Activated naive CD4-positive, alpha-beta T cell treated with Interleukin-2 at 50 U/mL for 16 hours (primary cell): ENCODE measurements at regions not wholly inside any gene's neighbourhood (a gene's known extent, or its start where the extent isn't known, plus 50 kb on each side); places are given as distances from the start of the nearest gene placed in this dataset.

ENCODE experiments used
- DNase-seq: peaks from one replicate; pipeline ENCODE4 v3.0.0-alpha.2; 2020

DNA sequence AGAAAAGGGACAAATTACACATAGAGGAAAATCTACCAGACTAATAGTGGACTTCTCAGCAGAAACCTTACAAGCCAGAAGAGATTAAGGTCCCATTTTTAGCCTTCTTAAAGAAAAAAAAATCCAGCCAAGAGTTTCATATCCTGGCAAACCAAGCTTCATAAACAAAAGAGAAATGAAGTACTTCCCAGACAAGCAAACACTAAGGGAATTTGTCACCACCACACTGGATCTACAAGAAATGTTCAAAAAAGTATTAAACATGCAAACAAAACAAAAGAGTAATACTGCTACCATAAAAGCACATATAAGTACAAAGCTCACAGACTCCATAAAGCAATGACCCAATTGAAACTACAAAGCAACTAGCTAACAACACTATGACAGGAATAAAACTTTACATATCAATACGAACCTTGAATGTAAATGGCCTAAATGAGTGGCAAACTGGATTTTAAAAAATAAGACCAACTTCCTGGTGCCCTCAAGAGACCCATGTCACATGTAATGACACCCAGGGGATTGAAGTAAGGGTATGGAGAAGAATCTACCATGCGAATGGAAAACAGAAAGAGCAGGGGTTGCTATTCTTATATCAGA lies 260.7 kb upstream of the PPP2R2D start:
- DNase-seq: no peak

GRCh38 chr10:131641231-131641630 lies 259.6 kb upstream of the PPP2R2D start:
- no peak for DNase-seq

GRCh38 chr10:131641898-131642297 lies 258.9 kb upstream of the PPP2R2D start:
- no peak for DNase-seq

GRCh38 chr10:131642966-131643365 lies 257.8 kb upstream of the PPP2R2D start:
- no peak for DNase-seq

DNA sequence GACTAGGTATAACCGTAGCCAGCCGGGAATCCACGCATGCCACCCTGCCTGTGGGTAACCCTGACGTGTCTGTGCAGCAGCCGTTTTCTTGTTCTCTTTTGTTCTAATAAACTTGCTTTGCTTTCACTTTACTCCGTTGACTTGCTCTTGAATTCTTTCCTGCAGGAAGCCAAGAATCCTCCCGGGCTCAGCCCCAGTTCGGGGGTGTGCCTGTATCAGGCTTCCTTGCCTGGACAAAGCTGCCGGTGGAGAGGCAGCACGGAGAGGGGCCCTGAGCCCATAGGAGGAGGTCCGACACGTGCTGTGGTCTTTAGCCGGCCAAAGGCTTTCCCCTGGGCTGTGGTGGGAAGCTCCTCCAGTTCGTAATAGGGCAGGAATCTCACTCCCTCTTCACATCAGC lies 256.5 kb upstream of the PPP2R2D start:
- no peak for DNase-seq

- no peak for DNase-seq
These were observed 255.7 kb upstream of the PPP2R2D start for GRCh38 chr10:131644864-131645658.

DNA sequence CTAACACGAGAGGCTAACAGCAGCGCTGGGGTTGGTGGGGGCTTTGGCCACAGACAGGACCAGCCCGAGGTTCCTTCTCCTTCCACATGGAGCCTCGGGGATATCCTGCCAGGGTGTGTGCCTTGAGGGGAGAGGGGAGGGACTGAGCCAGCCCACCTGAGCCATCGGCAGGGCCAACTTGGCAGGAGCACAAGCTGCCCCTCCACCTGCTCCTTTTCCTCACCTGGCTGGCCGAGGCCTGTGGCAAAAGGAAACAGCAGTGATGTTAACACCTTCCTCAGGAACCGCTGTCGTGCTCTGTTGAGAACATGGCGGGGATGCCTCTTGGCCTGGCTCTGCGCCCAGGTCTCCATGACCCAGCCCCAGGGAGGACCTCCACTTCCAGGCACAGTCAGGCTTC lies 255.1 kb upstream of the PPP2R2D start:
- DNase-seq: no peak

- no peak for DNase-seq
These were observed 254.0 kb upstream of the PPP2R2D start for GRCh38 chr10:131646551-131647525.

GRCh38 chr10:131647789-131648188 lies 253.0 kb upstream of the PPP2R2D start:
- DNase-seq: no peak

DNA sequence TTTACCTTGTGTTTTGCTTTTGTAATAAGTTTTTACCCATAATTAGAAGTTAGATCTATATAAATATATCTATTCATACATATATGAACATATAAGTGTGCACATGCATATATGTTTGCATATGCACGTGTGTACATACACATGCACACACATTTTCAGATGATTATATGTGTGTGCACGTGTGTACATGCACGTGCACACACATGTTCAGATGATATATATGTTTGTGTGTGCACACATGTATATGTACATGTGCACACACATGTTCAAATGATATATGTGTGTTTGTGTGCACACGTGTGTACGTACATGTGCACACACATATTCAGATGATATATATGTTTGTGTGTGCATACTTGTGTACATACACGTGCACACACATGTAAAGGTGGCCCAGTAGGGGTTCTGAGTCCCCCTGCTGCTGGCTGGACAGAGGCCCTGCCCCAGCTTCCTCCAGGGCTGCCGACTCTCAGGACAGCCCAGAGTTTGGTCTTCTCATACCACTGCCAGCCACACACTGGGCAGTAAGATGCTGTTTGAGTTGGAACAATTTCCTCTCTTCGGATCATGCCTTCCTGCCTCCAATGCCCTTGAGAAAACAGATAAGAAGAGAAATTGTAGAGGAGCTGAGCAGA lies 252.3 kb upstream of the PPP2R2D start:
- no peak for DNase-seq

- no peak for DNase-seq
These were observed 251.2 kb upstream of the PPP2R2D start for GRCh38 chr10:131649617-131650016.

DNA sequence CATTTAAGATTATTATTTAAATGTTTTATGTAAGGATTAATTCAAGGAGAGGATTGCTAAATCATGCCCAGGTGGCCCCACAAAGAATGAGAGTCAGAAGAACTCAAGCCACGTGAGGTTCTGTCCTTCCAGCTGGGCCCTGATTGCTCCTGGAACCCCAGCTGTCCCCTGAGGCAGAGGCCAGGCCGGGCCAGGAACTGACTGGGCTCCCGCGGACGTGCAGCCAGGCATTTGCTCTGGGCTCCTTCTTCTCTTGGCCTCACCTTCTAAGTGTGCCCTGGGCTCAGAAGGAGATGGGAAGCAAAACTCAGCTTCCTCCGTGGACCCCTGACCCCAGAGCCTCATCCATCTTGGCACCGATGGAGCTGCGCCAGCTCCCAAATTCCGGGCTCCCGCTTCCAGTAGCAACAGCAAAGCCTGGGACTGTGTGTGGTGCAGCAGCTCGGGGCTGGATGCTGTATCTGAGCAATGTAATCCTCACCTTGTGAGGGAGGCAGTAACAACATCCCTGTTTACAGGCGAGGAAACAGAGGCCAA lies 250.6 kb upstream of the PPP2R2D start:
- no peak for DNase-seq

DNA sequence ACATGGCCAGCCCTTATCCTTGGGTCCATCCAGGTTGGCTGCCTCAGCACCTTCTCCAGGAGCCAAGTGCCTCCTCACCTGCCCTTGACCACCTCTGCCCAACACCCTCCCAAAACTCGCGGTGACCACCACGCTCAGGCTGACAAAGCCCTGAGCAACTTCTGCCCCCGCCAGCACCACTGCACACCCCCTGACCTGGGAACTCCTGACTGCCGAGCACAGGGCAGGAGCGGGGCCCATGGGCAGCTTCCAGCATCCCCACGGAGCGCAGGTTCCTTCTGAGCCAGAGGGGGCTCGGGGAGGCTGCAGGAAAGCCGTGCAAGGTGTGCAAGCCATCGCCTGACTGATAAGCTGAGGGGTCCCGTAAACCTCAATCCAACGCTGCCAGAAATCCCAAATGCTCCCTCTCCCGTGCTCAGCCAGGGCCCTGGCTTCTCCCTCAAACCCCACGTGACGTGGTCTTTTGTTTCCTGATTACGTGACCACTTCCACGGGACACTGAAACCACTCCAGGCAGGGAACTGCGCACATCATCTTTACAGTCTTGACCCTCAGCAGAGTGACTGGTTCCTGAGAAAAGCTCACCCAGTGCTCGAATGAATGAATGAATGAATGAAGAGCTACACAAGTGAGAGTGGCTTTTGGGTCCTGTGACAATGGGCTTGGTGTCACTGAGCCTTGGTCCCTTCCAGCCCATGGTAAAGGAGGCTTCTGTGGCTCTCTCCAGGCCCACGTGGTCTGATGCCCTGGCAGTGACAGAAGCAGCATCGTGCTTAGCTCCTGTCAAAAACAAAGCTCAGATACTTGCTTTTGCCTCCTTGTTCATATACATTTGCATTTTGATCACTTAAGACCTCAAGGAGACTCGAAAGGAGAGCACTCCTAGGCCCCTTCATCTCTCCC lies 249.8 kb upstream of the PPP2R2D start:
- DNase-seq: no peak

- DNase-seq: no peak
These were observed 249.0 kb upstream of the PPP2R2D start for GRCh38 chr10:131651674-131652437.

GRCh38 chr10:131652438-131653139 lies 248.2 kb upstream of the PPP2R2D start:
- DNase-seq: no peak

DNA sequence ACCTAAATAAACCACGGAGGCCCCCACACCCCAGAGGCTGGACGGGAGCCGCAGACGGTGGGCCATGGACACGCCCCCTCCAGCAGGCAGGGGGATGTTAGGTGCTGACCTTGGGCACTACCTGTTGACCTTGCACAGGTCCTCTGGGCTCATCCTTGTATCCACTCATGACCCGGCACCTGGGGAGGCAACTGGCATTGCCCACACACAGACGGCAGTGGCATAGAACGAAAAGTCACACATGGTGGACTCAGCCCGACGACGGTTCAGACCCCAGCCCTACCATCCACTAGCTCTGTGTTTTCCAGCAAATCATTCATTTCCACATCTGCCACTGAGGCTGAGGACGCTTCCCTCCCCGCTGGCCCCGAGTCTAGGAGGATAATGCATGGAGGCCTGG lies 247.7 kb upstream of the PPP2R2D start:
- no peak for DNase-seq

DNA sequence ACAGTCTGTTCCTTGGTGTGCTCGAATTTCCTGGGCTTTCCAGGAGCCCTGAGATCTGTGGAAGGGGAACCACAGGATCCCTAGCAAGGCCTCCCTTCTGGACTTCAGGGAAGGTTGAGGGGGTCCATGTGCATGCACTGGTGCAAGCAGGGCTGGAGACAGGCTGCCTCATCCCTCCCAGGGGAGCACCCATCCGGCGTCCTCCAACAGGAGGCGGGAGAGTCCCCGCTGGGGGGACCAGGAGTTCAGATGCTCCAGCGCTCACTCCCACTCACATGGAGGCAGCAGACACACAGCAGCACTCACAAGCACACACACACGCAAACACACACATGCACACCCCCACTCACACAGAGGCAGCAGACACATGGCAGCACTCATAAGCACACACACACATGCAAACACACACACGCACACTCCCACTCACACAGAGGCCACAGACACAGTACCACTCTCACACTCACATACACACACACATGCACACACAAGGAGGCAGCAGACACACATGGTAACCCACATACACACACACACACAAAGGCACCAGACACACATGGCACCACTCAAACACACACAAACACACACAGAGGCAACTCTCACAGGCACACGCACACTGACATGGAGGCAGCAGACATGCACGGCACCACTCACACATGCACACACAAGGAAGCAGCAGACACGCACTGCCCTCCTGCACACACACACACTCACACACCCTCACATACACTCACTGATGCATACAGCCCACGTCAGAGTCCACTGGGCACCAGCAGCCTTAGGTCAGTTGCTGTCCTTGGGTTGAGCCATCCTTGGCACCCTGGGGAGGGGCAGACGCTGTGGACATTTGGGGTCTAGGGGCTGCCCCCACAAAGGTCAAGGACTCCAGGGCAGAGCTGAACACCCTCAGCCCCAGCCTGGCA lies 247.0 kb upstream of the PPP2R2D start:
- no peak for DNase-seq

GRCh38 chr10:131654471-131655087 lies 246.2 kb upstream of the PPP2R2D start:
- no peak for DNase-seq
